IMR-90 (cell line): ENCODE measurements at regions not wholly inside any gene's neighbourhood (a gene's known extent, or its start where the extent isn't known, plus 50 kb on each side); places are given as distances from the start of the nearest gene placed in this dataset.

Experiments used
- ATAC-seq: fragments of 200-7000 bp; cut with Tn5 transposase; 2 replicates; pipeline ENCODE4 v1.9.1; 2020; ENCODE audit warnings: low read depth, mild to moderate bottlenecking, moderate library complexity
- BruUV-seq: library from RNA; stranded (reverse); fragments of 400-500 nt; replicated peaks from 2 replicates; lab custom pipeline; 2021; lab: Mats Ljungman, UMichigan
- CTCF ChIA-PET: fragments of 300-600 bp; formaldehyde crosslinking; extraction: SDS; loops from one replicate; lab custom pipeline; 2021; ENCODE audit warnings: antibody characterized with exemption; lab: Yijun Ruan, JAX
- POLR2A ChIA-PET: fragments of 300-600 bp; sonication (Branson Sonifier 250); formaldehyde crosslinking; loops from one replicate; lab custom pipeline; 2022; ENCODE audit warnings: antibody characterized with exemption; ENCODE audit not compliant: unreplicated experiment; lab: Charles Lee
- DNase-seq: peaks from one replicate; pipeline ENCODE4 v3.0.0; 2013
- H2AFZ ChIP-seq: replicated peaks from 2 replicates; pipeline ENCODE3; 2013; ENCODE audit warnings: low read length, mild to moderate bottlenecking; ENCODE audit not compliant: poor library complexity
- H2AK5ac ChIP-seq: 2 replicates; pipeline ENCODE4 v1.6.1; 2013; ENCODE audit warnings: low read depth, low read length, inconsistent platforms
- H2AK9ac ChIP-seq: replicated peaks from 2 replicates; pipeline ENCODE3; 2013; ENCODE audit warnings: mild to moderate bottlenecking, low read depth, low read length, moderate library complexity; ENCODE audit not compliant: poor library complexity
- H2BK120ac ChIP-seq: 2 replicates; pipeline ENCODE4 v1.6.1; 2013; ENCODE audit warnings: low read depth, low read length, inconsistent platforms
- H2BK15ac ChIP-seq: 3 replicates; pipeline ENCODE4 v1.6.1; 2013; ENCODE audit warnings: low read depth, low read length, inconsistent platforms
- H2BK20ac ChIP-seq: 2 replicates; pipeline ENCODE4 v1.6.1; 2013; ENCODE audit warnings: low read depth, mild to moderate bottlenecking, inconsistent platforms, low read length, moderate library complexity
- H2BK5ac ChIP-seq: 2 replicates; pipeline ENCODE4 v1.6.1; 2013; ENCODE audit warnings: mild to moderate bottlenecking, low read depth, low read length, inconsistent platforms; ENCODE audit not compliant: poor library complexity, severe bottlenecking
- H3K14ac ChIP-seq: replicated peaks from 2 replicates; pipeline ENCODE4 v1.6.1; 2013; ENCODE audit warnings: low read depth, low read length, inconsistent platforms
- H3K18ac ChIP-seq: 2 replicates; pipeline ENCODE4 v1.6.1; 2013; ENCODE audit warnings: low read depth, low read length, control low read depth
- H3K23ac ChIP-seq: 2 replicates; pipeline ENCODE4 v1.6.1; 2013; ENCODE audit warnings: low read depth, low read length, inconsistent platforms
- H3K27ac ChIP-seq: 2 replicates; pipeline ENCODE4 v1.5.1; 2013; ENCODE audit warnings: mild to moderate bottlenecking, control low read depth, low read length; ENCODE audit not compliant: insufficient read depth
- H3K27me3 ChIP-seq: 2 replicates; pipeline ENCODE4 v1.6.1; 2013; ENCODE audit warnings: low read length; ENCODE audit not compliant: control insufficient read depth, insufficient read depth
- H3K36me3 ChIP-seq: 2 replicates; pipeline ENCODE4 v1.6.1; 2013; ENCODE audit warnings: low read length, mixed read lengths; ENCODE audit not compliant: control insufficient read depth, insufficient read depth
- H3K4ac ChIP-seq: 2 replicates; pipeline ENCODE4 v1.6.1; 2013; ENCODE audit warnings: low read depth, low read length, inconsistent platforms
- H3K4me1 ChIP-seq: 2 replicates; pipeline ENCODE4 v1.6.1; 2013; ENCODE audit warnings: low read length, mixed read lengths; ENCODE audit not compliant: control insufficient read depth, insufficient read depth
- H3K4me2 ChIP-seq: 2 replicates; pipeline ENCODE4 v1.6.1; 2013; ENCODE audit warnings: low read depth, mild to moderate bottlenecking, control low read depth, low read length, moderate library complexity
- H3K4me3 ChIP-seq: 2 replicates; pipeline ENCODE4 v1.5.1; 2013; ENCODE audit warnings: low read depth, mild to moderate bottlenecking, control low read depth, low read length, moderate library complexity; ENCODE audit not compliant: insufficient read depth
- H3K56ac ChIP-seq: 2 replicates; pipeline ENCODE4 v1.6.1; 2013; ENCODE audit warnings: low read length, inconsistent platforms; ENCODE audit not compliant: insufficient read depth; ENCODE audit errors: extremely low read depth
- H3K79me1 ChIP-seq, 2 experiments: 2 replicates each; pipeline ENCODE4 v1.6.1; 2013; ENCODE audit warnings: low read length in 2 of 2, inconsistent platforms in 1 of 2, low read depth in 1 of 2
- H3K9ac ChIP-seq: 2 replicates; pipeline ENCODE4 v1.6.1; 2013; ENCODE audit warnings: low read depth, low read length, control low read depth
- H3K9me1 ChIP-seq: 2 replicates; pipeline ENCODE4 v1.6.1; 2013; ENCODE audit warnings: low read length, inconsistent platforms; ENCODE audit not compliant: insufficient read depth
- H3K9me3 ChIP-seq: 2 replicates; pipeline ENCODE4 v1.6.1; 2013; ENCODE audit warnings: low read length; ENCODE audit not compliant: control insufficient read depth, insufficient read depth
- H4K20me1 ChIP-seq: 2 replicates; pipeline ENCODE4 v1.6.1; 2013; ENCODE audit warnings: low read length, inconsistent platforms; ENCODE audit not compliant: insufficient read depth
- H4K5ac ChIP-seq: 2 replicates; pipeline ENCODE4 v1.6.1; 2013; ENCODE audit warnings: mild to moderate bottlenecking, low read depth, low read length, control low read depth
- H4K8ac ChIP-seq, 2 experiments: 2 replicates each; pipeline ENCODE4 v1.6.1; 2013; ENCODE audit warnings: low read depth in 2 of 2, low read length in 2 of 2, control low read depth in 1 of 2, inconsistent platforms in 1 of 2
- H4K91ac ChIP-seq: 2 replicates; pipeline ENCODE4 v1.6.1; 2013; ENCODE audit warnings: low read depth, low read length, inconsistent platforms; ENCODE audit not compliant: insufficient read depth
- BHLHE40 ChIP-seq: fragments of 150-350 bp; IDR thresholded peaks from 2 replicates; pipeline ENCODE4 v1.6.1; 2016; ENCODE audit warnings: mild to moderate bottlenecking, low read depth, low read length
- CEBPB ChIP-seq: IDR thresholded peaks from 2 replicates; pipeline ENCODE4 v1.6.1; 2012; ENCODE audit warnings: low read depth, low read length, improper control_type of control experiment
- CHD1 ChIP-seq: IDR thresholded peaks from 2 replicates; pipeline ENCODE4 v1.6.1; 2012; ENCODE audit warnings: low read depth, low read length, improper control_type of control experiment
- FOS ChIP-seq: fragments of 150-350 bp; IDR thresholded peaks from 2 replicates; pipeline ENCODE4 v1.6.1; 2016; ENCODE audit warnings: low read depth, low read length
- MAFK ChIP-seq: IDR thresholded peaks from 2 replicates; pipeline ENCODE4 v1.6.1; 2012; ENCODE audit warnings: low read depth, low read length, improper control_type of control experiment
- MAZ ChIP-seq: IDR thresholded peaks from 2 replicates; pipeline ENCODE4 v1.6.1; 2012; ENCODE audit warnings: low read depth, mild to moderate bottlenecking, low read length, improper control_type of control experiment, moderate library complexity, borderline replicate concordance
- MXI1 ChIP-seq: IDR thresholded peaks from 2 replicates; pipeline ENCODE4 v1.6.1; 2012; ENCODE audit warnings: low read depth, mild to moderate bottlenecking, low read length, moderate library complexity, borderline replicate concordance
- NFE2L2 ChIP-seq: fragments of 150-350 bp; IDR thresholded peaks from 2 replicates; pipeline ENCODE4 v1.6.1; 2016; ENCODE audit warnings: low read depth, mild to moderate bottlenecking, low read length
- POLR2A ChIP-seq: IDR thresholded peaks from 2 replicates; pipeline ENCODE4 v1.6.1; 2012; ENCODE audit warnings: mild to moderate bottlenecking, low read depth, low read length
- RAD21 ChIP-seq: IDR thresholded peaks from 2 replicates; pipeline ENCODE4 v1.6.1; 2012; ENCODE audit warnings: low read length, improper control_type of control experiment
- RCOR1 ChIP-seq: IDR thresholded peaks from 2 replicates; pipeline ENCODE4 v1.6.1; 2012; ENCODE audit warnings: mild to moderate bottlenecking, low read length, improper control_type of control experiment; ENCODE audit not compliant: insufficient replicate concordance
- RFX5 ChIP-seq: IDR thresholded peaks from 2 replicates; pipeline ENCODE4 v1.8.0; 2012; ENCODE audit warnings: low read depth, mild to moderate bottlenecking, low read length, moderate library complexity
- SMC3 ChIP-seq: fragments of 150-350 bp; IDR thresholded peaks from 2 replicates; pipeline ENCODE4 v1.6.1; 2016; ENCODE audit warnings: low read depth, mild to moderate bottlenecking, antibody characterized with exemption, low read length, moderate library complexity
- WGBS, 2 experiments: methylation state at CpG; one replicate each; pipeline versions ENCODE4 v1.1.5 to v1.1.7; 2013; ENCODE audit warnings: missing lambda C conversion rate in 2 of 2; ENCODE audit not compliant: insufficient read length in 1 of 2; ENCODE audit errors: extremely low coverage in 2 of 2; 5-methylcytosine and 5-hydroxymethylcytosine counted together
- dilution Hi-C: fragments of 300-500 bp; cut with HindIII; formaldehyde crosslinking; loops from one replicate; pipeline ENCODE4 v1.14.3; 2018; ENCODE audit warnings: low sequenced_read_pairs; ENCODE audit not compliant: unreplicated experiment
- in situ Hi-C: fragments of 300-500 bp; cut with MboI; formaldehyde crosslinking; loops from 3 replicates; pipeline ENCODE4 v1.14.3; 2019; ENCODE audit warnings: low sequenced_read_pairs, inconsistent platforms, mixed read lengths
- intact Hi-C: fragments of 100-400 bp; cut with micrococcal nuclease; formaldehyde crosslinking; loops from 2 replicates; pipeline ENCODE4 v1.10.0; 2022
- TF ChIP-seq, protein P1 (sequence below): conservative IDR thresholded peaks from 2 replicates; pipeline ENCODE4 v1.5.1; 2012; ENCODE audit warnings: mild to moderate bottlenecking, low read depth, low read length, improper control_type of control experiment
- TF ChIP-seq, protein P2 (sequence below): fragments of 150-350 bp; IDR thresholded peaks from 2 replicates; pipeline ENCODE4 v1.6.1; 2017; ENCODE audit warnings: mild to moderate bottlenecking, antibody characterized with exemption, low read length, low read depth
- TF ChIP-seq, protein P3 (sequence below): fragments of 150-350 bp; IDR thresholded peaks from 2 replicates; pipeline ENCODE4 v1.6.1; 2016; ENCODE audit warnings: low read depth, mild to moderate bottlenecking, low read length, moderate library complexity, borderline replicate concordance

DNA sequence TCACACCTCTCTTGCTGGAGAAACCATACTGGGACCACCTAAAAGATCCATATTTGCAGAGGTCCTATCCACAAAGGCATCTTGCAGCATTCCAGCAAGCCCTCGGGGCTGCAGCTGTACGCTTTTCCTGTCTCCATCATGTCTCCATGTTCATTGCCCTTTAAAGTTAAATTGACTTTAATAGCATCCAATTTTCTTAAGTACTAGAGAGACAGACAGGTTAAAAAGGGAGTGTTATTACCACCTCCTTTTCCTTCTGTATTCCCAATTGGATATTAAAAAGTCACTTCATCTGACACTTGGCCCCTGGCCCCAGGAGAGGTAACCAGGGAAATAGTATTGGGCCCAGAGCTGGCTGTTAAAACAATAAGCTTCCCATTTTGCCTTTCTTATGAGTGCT is 178.6 kb downstream of the UNC5CL start:
- DNase-seq (no peak), ATAC-seq (no peak)
- no peak overlapping the region for H2AK5ac ChIP-seq
- H4K20me1 ChIP-seq = no peaks in the 10 kb centered on the region
- no peaks in the 10 kb centered on the region for H3K27me3 ChIP-seq
- no peak overlapping the region for H2AFZ ChIP-seq
- H3K18ac ChIP-seq = no peak overlapping the region
- H3K36me3 ChIP-seq = no peaks in the 10 kb centered on the region
- no peak overlapping the region for H3K4ac ChIP-seq
- no peak overlapping the region for H3K23ac ChIP-seq
- H2BK120ac ChIP-seq = no peak overlapping the region
- CTCF ChIA-PET = interaction anchor here (0.7 kb wide), 1 partner anchor 13 kb away, joined by 3 read pairs; no protein-coding TSS in a partner anchor
- no peak overlapping the region for H3K4me3 ChIP-seq
- H2BK20ac ChIP-seq = no peak overlapping the region
- TF ChIP-seq MAFK (no peak), CEBPB (no peak), SMC3 (no peak), NFE2L2 (no peak), CHD1 (no peak), FOS (no peak), RCOR1 (no peak), RAD21 (no peak), MXI1 (no peak), MAZ (no peak), POLR2A (no peak), RFX5 (no peak), BHLHE40 (no peak)
- TF ChIP-seq, protein P1, sequence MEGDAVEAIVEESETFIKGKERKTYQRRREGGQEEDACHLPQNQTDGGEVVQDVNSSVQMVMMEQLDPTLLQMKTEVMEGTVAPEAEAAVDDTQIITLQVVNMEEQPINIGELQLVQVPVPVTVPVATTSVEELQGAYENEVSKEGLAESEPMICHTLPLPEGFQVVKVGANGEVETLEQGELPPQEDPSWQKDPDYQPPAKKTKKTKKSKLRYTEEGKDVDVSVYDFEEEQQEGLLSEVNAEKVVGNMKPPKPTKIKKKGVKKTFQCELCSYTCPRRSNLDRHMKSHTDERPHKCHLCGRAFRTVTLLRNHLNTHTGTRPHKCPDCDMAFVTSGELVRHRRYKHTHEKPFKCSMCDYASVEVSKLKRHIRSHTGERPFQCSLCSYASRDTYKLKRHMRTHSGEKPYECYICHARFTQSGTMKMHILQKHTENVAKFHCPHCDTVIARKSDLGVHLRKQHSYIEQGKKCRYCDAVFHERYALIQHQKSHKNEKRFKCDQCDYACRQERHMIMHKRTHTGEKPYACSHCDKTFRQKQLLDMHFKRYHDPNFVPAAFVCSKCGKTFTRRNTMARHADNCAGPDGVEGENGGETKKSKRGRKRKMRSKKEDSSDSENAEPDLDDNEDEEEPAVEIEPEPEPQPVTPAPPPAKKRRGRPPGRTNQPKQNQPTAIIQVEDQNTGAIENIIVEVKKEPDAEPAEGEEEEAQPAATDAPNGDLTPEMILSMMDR = no peak
- TF ChIP-seq, protein P2, sequence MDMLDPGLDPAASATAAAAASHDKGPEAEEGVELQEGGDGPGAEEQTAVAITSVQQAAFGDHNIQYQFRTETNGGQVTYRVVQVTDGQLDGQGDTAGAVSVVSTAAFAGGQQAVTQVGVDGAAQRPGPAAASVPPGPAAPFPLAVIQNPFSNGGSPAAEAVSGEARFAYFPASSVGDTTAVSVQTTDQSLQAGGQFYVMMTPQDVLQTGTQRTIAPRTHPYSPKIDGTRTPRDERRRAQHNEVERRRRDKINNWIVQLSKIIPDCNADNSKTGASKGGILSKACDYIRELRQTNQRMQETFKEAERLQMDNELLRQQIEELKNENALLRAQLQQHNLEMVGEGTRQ = no peak
- TF ChIP-seq, protein P3, sequence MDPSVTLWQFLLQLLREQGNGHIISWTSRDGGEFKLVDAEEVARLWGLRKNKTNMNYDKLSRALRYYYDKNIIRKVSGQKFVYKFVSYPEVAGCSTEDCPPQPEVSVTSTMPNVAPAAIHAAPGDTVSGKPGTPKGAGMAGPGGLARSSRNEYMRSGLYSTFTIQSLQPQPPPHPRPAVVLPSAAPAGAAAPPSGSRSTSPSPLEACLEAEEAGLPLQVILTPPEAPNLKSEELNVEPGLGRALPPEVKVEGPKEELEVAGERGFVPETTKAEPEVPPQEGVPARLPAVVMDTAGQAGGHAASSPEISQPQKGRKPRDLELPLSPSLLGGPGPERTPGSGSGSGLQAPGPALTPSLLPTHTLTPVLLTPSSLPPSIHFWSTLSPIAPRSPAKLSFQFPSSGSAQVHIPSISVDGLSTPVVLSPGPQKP = no peak
- in situ Hi-C loops = no loop called here
- intact Hi-C loops = no loop called here
- H4K91ac ChIP-seq = no peak overlapping the region
- dilution Hi-C loops = no loop called here
- BruUV-seq = no TSS peak
- no peak overlapping the region for H4K5ac ChIP-seq
- POLR2A ChIA-PET = no interaction called here
- no peak overlapping the region for H3K4me2 ChIP-seq
- H3K14ac ChIP-seq = no peak overlapping the region
- H2AK9ac ChIP-seq = no peak overlapping the region
- H3K9me3 ChIP-seq = no peaks in the 10 kb centered on the region
- H3K56ac ChIP-seq = no peak overlapping the region
- no peaks in the 10 kb centered on the region for H3K79me1 ChIP-seq
- H3K9me1 ChIP-seq = no peaks in the 10 kb centered on the region
- no CpG with 5 or more reads among the region's 2 CpGs for WGBS, 2 experiments
- H4K8ac ChIP-seq = no peak overlapping the region
- no peak overlapping the region for H3K9ac ChIP-seq
- H2BK5ac ChIP-seq = no peak overlapping the region
- H3K4me1 ChIP-seq = no peaks in the 10 kb centered on the region
- H3K27ac ChIP-seq = no peak overlapping the region
- H2BK15ac ChIP-seq = no peak overlapping the region
